Stimulated activated CD4-positive, alpha-beta T cell treated with anti-CD3 and anti-CD28 coated beads, Interleukin-2, amount 100 ng/mL, for 24 hours (primary cell): ENCODE measurements at regions not wholly inside any gene's neighbourhood (a gene's known extent, or its start where the extent isn't known, plus 50 kb on each side); places are given as distances from the start of the nearest gene placed in this dataset.

Source experiments
- DNase-seq, 2 donors: peaks; one replicate each; pipeline ENCODE4 v3.0.0-alpha.2; 2020

DNA sequence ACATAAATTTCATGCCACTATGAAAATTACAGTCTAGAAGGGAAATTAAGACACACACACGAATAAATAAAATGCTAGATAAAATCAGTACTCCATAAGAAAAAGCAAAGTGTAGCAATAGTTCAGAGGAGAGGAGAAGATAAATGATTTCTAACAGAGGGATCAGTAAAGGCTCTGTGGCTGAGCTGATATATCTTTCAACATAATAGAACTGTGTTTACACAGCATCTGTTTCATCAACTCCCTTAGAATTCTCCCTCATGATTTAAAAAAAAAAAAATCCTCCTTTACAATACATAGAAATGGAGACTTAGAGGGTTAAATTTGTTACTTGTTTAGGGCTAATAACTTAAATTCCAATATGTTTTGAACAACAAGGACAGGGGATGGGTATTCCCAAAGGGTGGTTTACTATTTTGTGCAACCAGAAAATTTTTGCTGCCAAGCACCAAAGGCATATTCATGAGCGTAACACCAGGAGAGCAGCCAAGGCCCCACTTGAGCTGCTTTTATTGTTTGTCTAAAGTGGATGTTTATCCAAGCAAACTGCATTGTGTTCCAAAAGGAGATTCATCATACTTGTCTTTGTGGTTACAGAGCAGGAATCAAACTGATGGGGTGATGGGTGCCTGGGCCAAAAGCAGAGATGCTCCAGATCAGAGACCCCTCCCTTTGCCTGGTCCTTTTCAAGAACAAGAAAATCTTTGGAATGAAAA is 162.7 kb downstream of the BMP4 start:
- no peak for DNase-seq

GRCh38 chr14:53792909-53793308 is 163.7 kb downstream of the BMP4 start:
- DNase-seq = no peak

- no peak for DNase-seq
These were observed 165.7 kb downstream of the BMP4 start for GRCh38 chr14:53790731-53791500.

- no peak for DNase-seq
These were observed 168.1 kb downstream of the BMP4 start for GRCh38 chr14:53788566-53788965.

DNA sequence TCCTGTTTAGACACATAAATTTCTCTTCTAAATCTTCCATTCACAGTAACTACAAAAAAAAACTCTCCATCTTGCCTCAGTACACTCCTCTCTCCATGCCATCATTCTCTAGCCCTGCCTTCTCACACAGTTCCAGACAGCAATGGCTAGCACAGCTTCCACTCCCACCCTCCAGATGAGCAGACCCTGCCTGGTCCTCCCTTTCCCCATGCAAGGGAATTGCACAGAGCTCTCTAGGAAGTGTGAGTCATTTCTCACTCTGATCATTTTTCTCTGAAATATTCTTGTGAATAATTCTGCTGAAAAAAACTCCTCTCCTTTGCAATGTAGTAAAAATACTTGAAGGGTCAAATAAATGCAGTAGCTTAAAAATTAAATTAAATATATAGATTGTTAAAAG is 170.6 kb downstream of the BMP4 start:
- no peak for DNase-seq

DNA sequence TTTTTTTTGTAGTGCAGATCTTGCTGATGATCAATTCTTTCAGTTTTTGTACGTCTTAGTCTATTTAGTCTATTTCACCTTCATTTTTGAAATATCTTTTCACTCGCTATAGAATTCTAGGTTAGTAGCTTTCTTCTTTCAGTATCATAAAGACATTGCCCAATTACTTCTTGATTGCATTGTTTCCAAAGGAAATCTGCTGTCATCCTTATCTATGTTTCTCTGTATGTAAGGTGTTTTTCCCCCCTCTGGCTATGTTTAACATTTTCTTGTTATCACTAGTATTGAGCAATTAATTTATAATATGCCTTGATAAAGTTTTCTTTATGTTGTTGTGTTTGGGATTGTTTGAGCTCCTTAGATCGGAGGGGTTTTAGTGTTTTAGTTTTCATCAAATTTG is 171.9 kb downstream of the BMP4 start:
- no peak for DNase-seq

GRCh38 chr14:53783256-53783655 is 173.4 kb downstream of the BMP4 start:
- DNase-seq = no peak

GRCh38 chr14:53780051-53780555 is 176.5 kb downstream of the BMP4 start:
- DNase-seq = no peak

DNA sequence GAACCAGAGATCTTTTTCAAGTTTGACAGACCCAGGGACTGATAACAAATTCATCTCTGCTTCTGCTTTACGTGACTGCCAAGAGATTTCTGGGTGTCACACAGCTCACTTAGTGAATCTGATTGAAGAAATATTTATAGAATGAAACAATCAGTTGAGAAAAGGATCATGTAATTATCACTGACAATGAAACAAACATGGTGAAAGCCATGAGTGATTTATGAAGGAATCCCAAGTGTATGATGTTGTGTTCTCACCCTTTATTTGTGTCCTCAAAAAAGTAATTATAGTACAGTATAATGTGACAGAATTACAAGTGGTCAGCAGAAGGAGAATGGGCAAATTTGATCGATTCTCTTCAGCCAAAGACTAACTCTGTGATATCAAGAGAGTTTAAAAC is 177.3 kb downstream of the BMP4 start:
- no peak for DNase-seq

DNA sequence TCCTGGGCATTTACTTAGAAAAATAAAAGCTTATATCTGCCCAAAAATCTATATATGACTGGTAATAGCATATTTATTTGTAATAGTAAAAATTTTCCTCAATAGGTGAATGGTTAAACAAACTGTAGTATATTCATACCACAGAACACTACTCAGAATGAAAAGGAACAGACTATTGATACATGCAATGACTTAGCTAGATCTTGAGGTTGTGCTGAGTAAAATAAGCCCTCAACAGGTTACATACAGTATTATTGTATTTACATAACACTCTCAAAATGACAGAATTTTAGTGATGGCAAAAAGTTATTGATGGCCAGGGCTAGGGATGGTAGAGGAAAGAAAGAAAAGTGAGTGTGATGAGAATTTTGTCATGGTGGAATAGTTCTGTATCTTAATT is 178.4 kb downstream of the BMP4 start:
- DNase-seq = no peak

- no peak for DNase-seq
These were observed 183.7 kb downstream of the BMP4 start for GRCh38 chr14:53772936-53773335.

DNA sequence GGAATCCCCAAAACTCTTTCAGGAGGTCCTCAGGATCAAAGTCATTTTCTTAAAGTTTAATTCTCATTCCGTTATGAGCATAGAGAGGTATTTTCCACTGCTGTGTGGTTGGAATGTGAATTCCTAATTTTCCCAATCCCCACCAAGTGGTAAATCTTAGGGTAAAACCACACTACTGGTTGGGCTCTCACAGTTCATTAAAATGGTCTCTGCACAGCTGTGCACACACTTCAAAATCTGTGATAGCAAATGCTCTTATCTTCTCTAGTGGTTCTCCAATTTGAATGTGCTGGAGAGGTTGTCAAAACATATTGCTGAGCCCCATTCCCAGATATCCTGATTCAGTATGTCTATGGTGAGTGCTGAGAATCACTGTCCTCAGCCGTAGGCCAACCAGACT is 189.1 kb downstream of the BMP4 start:
- no peak for DNase-seq

- no peak for DNase-seq
These were observed 190.0 kb downstream of the BMP4 start for GRCh38 chr14:53766601-53767000.

GRCh38 chr14:53766106-53766505 is 190.5 kb downstream of the BMP4 start:
- DNase-seq = no peak

GRCh38 chr14:53764846-53765245 is 191.8 kb downstream of the BMP4 start:
- DNase-seq = no peak

GRCh38 chr14:53758141-53758540 is 198.5 kb downstream of the BMP4 start:
- no peak for DNase-seq

- no peak for DNase-seq
These were observed 198.9 kb downstream of the BMP4 start for GRCh38 chr14:53757732-53758131.

GRCh38 chr14:53751650-53752049 is 205.0 kb downstream of the BMP4 start:
- DNase-seq = no peak

DNA sequence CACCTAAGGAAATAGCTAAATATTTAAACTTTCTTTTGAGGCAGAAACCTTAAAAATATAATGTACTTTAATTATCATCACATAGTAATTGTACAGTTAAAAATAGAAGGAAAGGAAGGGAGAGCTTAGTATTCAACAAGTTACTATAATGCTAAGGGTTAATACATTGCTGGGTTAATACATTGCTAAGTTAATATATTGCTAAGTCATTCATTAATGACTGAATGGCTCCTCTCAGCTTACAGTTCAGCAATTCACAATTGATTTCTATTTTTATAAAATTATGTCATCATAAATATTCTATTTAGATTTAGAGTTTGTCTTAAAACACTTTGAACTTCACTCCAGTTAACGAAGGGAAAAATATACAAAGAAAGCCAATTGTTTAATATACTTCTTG is 207.9 kb downstream of the BMP4 start:
- no peak for DNase-seq

- no peak for DNase-seq
These were observed 211.8 kb downstream of the BMP4 start for GRCh38 chr14:53744857-53745256.

- no peak for DNase-seq
These were observed 213.3 kb downstream of the BMP4 start for GRCh38 chr14:53743371-53743770.

DNA sequence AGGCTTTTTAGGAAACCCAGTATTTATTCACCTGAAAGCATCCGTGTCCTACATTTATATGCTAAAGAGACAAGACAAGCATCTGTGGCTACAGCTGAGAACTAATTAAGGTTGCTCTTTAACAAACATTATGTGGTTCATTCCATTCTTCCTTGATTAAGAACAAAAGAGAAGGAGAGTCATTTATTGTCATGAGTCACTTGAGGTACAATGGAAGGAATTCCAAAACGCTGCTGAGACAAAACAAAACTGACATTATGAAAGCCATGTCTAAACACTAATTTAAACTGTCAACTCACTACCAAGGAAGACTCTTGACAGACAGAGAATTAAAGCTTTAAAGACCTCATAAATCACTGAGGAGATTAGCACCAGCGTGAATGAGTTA is 214.4 kb downstream of the BMP4 start:
- no peak for DNase-seq

- no peak for DNase-seq
These were observed 215.0 kb downstream of the BMP4 start for GRCh38 chr14:53741479-53742232.

- DNase-seq = no peak
These were observed 216.1 kb downstream of the BMP4 start for GRCh38 chr14:53740570-53740969.
